ENCODE measurements at regions not wholly inside any gene's neighbourhood (a gene's known extent, or its start where the extent isn't known, plus 50 kb on each side); places are given as distances from the start of the nearest gene placed in this dataset.

- TF ChIP-seq, protein P1, sequence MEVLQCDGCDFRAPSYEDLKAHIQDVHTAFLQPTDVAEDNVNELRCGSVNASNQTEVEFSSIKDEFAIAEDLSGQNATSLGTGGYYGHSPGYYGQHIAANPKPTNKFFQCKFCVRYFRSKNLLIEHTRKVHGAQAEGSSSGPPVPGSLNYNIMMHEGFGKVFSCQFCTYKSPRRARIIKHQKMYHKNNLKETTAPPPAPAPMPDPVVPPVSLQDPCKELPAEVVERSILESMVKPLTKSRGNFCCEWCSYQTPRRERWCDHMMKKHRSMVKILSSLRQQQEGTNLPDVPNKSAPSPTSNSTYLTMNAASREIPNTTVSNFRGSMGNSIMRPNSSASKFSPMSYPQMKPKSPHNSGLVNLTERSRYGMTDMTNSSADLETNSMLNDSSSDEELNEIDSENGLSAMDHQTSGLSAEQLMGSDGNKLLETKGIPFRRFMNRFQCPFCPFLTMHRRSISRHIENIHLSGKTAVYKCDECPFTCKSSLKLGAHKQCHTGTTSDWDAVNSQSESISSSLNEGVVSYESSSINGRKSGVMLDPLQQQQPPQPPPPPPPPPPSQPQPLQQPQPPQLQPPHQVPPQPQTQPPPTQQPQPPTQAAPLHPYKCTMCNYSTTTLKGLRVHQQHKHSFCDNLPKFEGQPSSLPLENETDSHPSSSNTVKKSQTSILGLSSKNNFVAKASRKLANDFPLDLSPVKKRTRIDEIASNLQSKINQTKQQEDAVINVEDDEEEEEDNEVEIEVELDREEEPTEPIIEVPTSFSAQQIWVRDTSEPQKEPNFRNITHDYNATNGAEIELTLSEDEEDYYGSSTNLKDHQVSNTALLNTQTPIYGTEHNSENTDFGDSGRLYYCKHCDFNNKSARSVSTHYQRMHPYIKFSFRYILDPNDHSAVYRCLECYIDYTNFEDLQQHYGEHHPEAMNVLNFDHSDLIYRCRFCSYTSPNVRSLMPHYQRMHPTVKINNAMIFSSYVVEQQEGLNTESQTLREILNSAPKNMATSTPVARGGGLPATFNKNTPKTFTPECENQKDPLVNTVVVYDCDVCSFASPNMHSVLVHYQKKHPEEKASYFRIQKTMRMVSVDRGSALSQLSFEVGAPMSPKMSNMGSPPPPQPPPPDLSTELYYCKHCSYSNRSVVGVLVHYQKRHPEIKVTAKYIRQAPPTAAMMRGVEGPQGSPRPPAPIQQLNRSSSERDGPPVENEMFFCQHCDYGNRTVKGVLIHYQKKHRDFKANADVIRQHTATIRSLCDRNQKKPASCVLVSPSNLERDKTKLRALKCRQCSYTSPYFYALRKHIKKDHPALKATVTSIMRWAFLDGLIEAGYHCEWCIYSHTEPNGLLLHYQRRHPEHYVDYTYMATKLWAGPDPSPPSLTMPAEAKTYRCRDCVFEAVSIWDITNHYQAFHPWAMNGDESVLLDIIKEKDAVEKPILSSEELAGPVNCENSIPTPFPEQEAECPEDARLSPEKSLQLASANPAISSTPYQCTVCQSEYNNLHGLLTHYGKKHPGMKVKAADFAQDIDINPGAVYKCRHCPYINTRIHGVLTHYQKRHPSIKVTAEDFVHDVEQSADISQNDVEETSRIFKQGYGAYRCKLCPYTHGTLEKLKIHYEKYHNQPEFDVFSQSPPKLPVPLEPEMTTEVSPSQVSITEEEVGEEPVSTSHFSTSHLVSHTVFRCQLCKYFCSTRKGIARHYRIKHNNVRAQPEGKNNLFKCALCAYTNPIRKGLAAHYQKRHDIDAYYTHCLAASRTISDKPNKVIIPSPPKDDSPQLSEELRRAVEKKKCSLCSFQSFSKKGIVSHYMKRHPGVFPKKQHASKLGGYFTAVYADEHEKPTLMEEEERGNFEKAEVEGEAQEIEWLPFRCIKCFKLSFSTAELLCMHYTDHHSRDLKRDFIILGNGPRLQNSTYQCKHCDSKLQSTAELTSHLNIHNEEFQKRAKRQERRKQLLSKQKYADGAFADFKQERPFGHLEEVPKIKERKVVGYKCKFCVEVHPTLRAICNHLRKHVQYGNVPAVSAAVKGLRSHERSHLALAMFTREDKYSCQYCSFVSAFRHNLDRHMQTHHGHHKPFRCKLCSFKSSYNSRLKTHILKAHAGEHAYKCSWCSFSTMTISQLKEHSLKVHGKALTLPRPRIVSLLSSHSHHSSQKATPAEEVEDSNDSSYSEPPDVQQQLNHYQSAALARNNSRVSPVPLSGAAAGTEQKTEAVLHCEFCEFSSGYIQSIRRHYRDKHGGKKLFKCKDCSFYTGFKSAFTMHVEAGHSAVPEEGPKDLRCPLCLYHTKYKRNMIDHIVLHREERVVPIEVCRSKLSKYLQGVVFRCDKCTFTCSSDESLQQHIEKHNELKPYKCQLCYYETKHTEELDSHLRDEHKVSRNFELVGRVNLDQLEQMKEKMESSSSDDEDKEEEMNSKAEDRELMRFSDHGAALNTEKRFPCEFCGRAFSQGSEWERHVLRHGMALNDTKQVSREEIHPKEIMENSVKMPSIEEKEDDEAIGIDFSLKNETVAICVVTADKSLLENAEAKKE (CRISPR knock-in tag; IDR thresholded peaks at IDR 0.05) = no peak
- TF ChIP-seq ZNF331 (CRISPR knock-in tag; IDR thresholded peaks at IDR 0.05; ENCODE audit: low read depth) (no peak), ETS1 (IDR thresholded peaks at IDR 0.05) (no peak), EZH2 (IDR thresholded peaks at IDR 0.05; ENCODE audit: low read depth, unreplicated experiment) (no peak), STAT1 (IDR thresholded peaks at IDR 0.05; ENCODE audit: unreplicated experiment) (no peak), POLR2AphosphoS5 (IDR thresholded peaks at IDR 0.05; ENCODE audit: low read depth) (no peak), ZNF114 (CRISPR knock-in tag; IDR thresholded peaks at IDR 0.05) (no peak)
These were observed 197.7 kb upstream of the GBE1 start (continued) for GRCh38 chr3:81958972-81959640.

- no peak overlapping the region for H3K4me3 ChIP-seq
- ATAC-seq = no peak
- no peaks in the 10 kb centered on the region for H3K27me3 Mint-ChIP-seq (ENCODE audit: insufficient read depth, low read depth, poor library complexity)
- no peak for TF ChIP-seq JUNB (IDR thresholded peaks at IDR 0.05; ENCODE audit: unreplicated experiment)
- TF ChIP-seq ETS1 (IDR thresholded peaks at IDR 0.05) = no peak
- TF ChIP-seq CTCF (conservative IDR thresholded peaks at IDR 0.05; ENCODE audit: low read depth in 2 of 2) = no peak
- no peak for TF ChIP-seq NANOG (IDR thresholded peaks at IDR 0.05; ENCODE audit: borderline replicate concordance)
These were observed 194.4 kb upstream of the GBE1 start for GRCh38 chr3:81955878-81956277.

More at GRCh38 chr3:81955878-81956277, 194.4 kb upstream of the GBE1 start:
- peaks cover 6% of the 10 kb centered on the region; the same call in 1 of the 2 replicates for H3K4me1 ChIP-seq (ENCODE audit: insufficient read depth)
- H3K36me3 ChIP-seq (ENCODE audit: insufficient read depth) = no peaks in the 10 kb centered on the region
- H3F3A ChIP-seq (replicated peaks; ENCODE audit: low read depth) = no peaks in the 10 kb centered on the region
- no peak for DNase-seq (ENCODE audit: low spot score)
- no peaks in the 10 kb centered on the region for H3K79me2 ChIP-seq (replicated peaks; ENCODE audit: insufficient read depth)
- Mint-ChIP-seq H3K27ac (no peak overlapping the region), H3K36me3 (ENCODE audit: low read depth) (no peaks in the 10 kb centered on the region), H3K4me3 (no peak overlapping the region), H3K4me1 (peaks cover 6% of the 10 kb centered on the region; the same call in 2 of the 3 replicates), H3K9me3 (no peaks in the 10 kb centered on the region; the same call in 2 of the 3 replicates)
- H3K27ac ChIP-seq (ENCODE audit: low read depth) = no peak overlapping the region
- no peak overlapping the region for H3K4me2 ChIP-seq
- no peaks in the 10 kb centered on the region for H4K20me1 ChIP-seq (replicated peaks; ENCODE audit: insufficient read depth)
- 0 out of 2 replicates have a peak overlapping the region, but pooled peaks have one; percentile 49 for H2AFZ ChIP-seq
- H3K9me2 ChIP-seq (ENCODE audit: insufficient read depth) = peaks cover 3% of the 10 kb centered on the region
- no peaks in the 10 kb centered on the region for H3K27me3 ChIP-seq (ENCODE audit: insufficient read depth)
